ENCODE measurements at regions not wholly inside any gene's neighbourhood (a gene's known extent, or its start where the extent isn't known, plus 50 kb on each side); places are given as distances from the start of the nearest gene placed in this dataset.

GRCh38 chr13:62997038-62997599, 1581.5 kb upstream of the PCDH20 start:
- H3K4me1 ChIP-seq (ENCODE audit: insufficient read depth, low read length): no peaks in the 10 kb centered on the region
- H3K36me3 ChIP-seq (ENCODE audit: insufficient read depth, low read length): no peaks in the 10 kb centered on the region
- H3K9me3 ChIP-seq (ENCODE audit: low read depth, low read length): peaks cover 4% of the 10 kb centered on the region
- no peak overlapping the region for H3K4me3 ChIP-seq (ENCODE audit: insufficient read depth, low read length)
- H3K4me2 ChIP-seq (ENCODE audit: insufficient read depth, low read length): no peak overlapping the region
- no peak overlapping the region for H3K27ac ChIP-seq (ENCODE audit: low read depth, low read length)
- H4K20me1 ChIP-seq (ENCODE audit: insufficient read depth, low read length): no peaks in the 10 kb centered on the region
- H3K27me3 ChIP-seq (ENCODE audit: insufficient read depth, low read length): no peaks in the 10 kb centered on the region
- H3K79me2 ChIP-seq (ENCODE audit: insufficient read depth, low read length): no peaks in the 10 kb centered on the region
- no peak overlapping the region for H2AFZ ChIP-seq (ENCODE audit: low read length)
- DNase-seq (ENCODE audit: insufficient read length, low spot score, missing footprints): no peak
- no peak for TF ChIP-seq CTCF (IDR thresholded peaks at IDR 0.05; ENCODE audit: extremely low read depth, low read depth, low read length)

DNA sequence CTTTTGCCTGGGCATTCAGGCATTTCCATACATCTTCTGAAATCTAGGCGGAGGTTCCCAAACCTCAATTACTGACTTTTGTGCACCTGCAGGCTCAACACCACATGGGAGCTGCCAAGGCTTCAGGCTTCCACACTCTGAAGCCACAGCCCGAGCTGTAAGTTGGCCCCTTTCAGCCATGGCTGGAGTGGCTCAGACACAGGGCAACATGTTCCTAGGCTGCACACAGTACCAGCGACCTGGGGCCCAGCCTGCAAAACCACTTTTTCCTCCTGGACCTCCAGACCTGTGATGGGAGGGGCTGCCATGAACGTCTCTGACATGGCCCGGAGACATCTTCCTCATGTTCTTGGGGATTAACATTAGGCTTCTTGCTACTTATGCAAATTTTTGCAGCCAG, 1558.2 kb upstream of the PCDH20 start:
- Histone ChIP-seq H3K27ac (ENCODE audit: low read depth, low read length) (no peak overlapping the region), H3K79me2 (ENCODE audit: insufficient read depth, low read length) (no peaks in the 10 kb centered on the region), H2AFZ (ENCODE audit: low read length) (no peak overlapping the region), H3K4me2 (ENCODE audit: insufficient read depth, low read length) (no peak overlapping the region), H3K4me1 (ENCODE audit: insufficient read depth, low read length) (no peaks in the 10 kb centered on the region), H3K36me3 (ENCODE audit: insufficient read depth, low read length) (no peaks in the 10 kb centered on the region), H3K4me3 (ENCODE audit: insufficient read depth, low read length) (no peak overlapping the region), H4K20me1 (ENCODE audit: insufficient read depth, low read length) (no peaks in the 10 kb centered on the region), H3K9me3 (ENCODE audit: low read depth, low read length) (no peaks in the 10 kb centered on the region), H3K27me3 (ENCODE audit: insufficient read depth, low read length) (no peaks in the 10 kb centered on the region)
- DNase-seq (ENCODE audit: insufficient read length, low spot score, missing footprints): no peak
- no peak for TF ChIP-seq CTCF (IDR thresholded peaks at IDR 0.05; ENCODE audit: extremely low read depth, low read depth, low read length)

- no peak overlapping the region for H3K4me3 ChIP-seq (ENCODE audit: insufficient read depth, low read length)
- no peaks in the 10 kb centered on the region for H3K4me1 ChIP-seq (ENCODE audit: insufficient read depth, low read length)
- H3K4me2 ChIP-seq (ENCODE audit: insufficient read depth, low read length): no peak overlapping the region
- no peak for TF ChIP-seq CTCF (IDR thresholded peaks at IDR 0.05; ENCODE audit: extremely low read depth, low read depth, low read length)
- H3K27ac ChIP-seq (ENCODE audit: low read depth, low read length): no peak overlapping the region
- H3K9me3 ChIP-seq (ENCODE audit: low read depth, low read length): no peaks in the 10 kb centered on the region
- no peaks in the 10 kb centered on the region for H3K36me3 ChIP-seq (ENCODE audit: insufficient read depth, low read length)
- H2AFZ ChIP-seq (ENCODE audit: low read length): no peak overlapping the region
- H3K79me2 ChIP-seq (ENCODE audit: insufficient read depth, low read length): no peaks in the 10 kb centered on the region
- no peaks in the 10 kb centered on the region for H3K27me3 ChIP-seq (ENCODE audit: insufficient read depth, low read length)
- H4K20me1 ChIP-seq (ENCODE audit: insufficient read depth, low read length): no peaks in the 10 kb centered on the region
- no peak for DNase-seq (ENCODE audit: insufficient read length, low spot score, missing footprints)
Measured at GRCh38 chr13:62964522-62964921, 1548.9 kb upstream of the PCDH20 start.

- no peak overlapping the region for H3K4me2 ChIP-seq (ENCODE audit: insufficient read depth, low read length)
- no peak overlapping the region for H3K27ac ChIP-seq (ENCODE audit: low read depth, low read length)
- no peak overlapping the region for H3K4me3 ChIP-seq (ENCODE audit: insufficient read depth, low read length)
- no peaks in the 10 kb centered on the region for H3K36me3 ChIP-seq (ENCODE audit: insufficient read depth, low read length)
- no peaks in the 10 kb centered on the region for H3K4me1 ChIP-seq (ENCODE audit: insufficient read depth, low read length)
- H4K20me1 ChIP-seq (ENCODE audit: insufficient read depth, low read length): no peaks in the 10 kb centered on the region
- no peaks in the 10 kb centered on the region for H3K79me2 ChIP-seq (ENCODE audit: insufficient read depth, low read length)
- H3K9me3 ChIP-seq (ENCODE audit: low read depth, low read length): no peaks in the 10 kb centered on the region
- no peak for DNase-seq (ENCODE audit: insufficient read length, low spot score, missing footprints)
- no peak overlapping the region for H2AFZ ChIP-seq (ENCODE audit: low read length)
- no peaks in the 10 kb centered on the region for H3K27me3 ChIP-seq (ENCODE audit: insufficient read depth, low read length)
- no peak for TF ChIP-seq CTCF (IDR thresholded peaks at IDR 0.05; ENCODE audit: extremely low read depth, low read depth, low read length)
Measured at GRCh38 chr13:62960723-62961122, 1545.1 kb upstream of the PCDH20 start.

Data from osteoblast (primary cell).